GM19455 (cell line): ENCODE measurements at regions not wholly inside any gene's neighbourhood (a gene's known extent, or its start where the extent isn't known, plus 50 kb on each side); places are given as distances from the start of the nearest gene placed in this dataset.

Source experiments
- ATAC-seq: cut with Tn5 transposase; IDR thresholded peaks from one replicate; pipeline ENCODE4 v1.9.1; 2021; ENCODE audit not compliant: unreplicated experiment

- no peak for ATAC-seq
Measured at GRCh38 chr1:37415611-37416244, 58.7 kb upstream of the ZC3H12A start.

GRCh38 chr1:37420456-37420855 is 53.9 kb upstream of the ZC3H12A start:
- ATAC-seq: no peak

GRCh38 chr1:37423810-37424209 is 50.6 kb upstream of the ZC3H12A start:
- no peak for ATAC-seq

- no peak for ATAC-seq
Measured at GRCh38 chr1:37424523-37424922, 49.9 kb upstream of the ZC3H12A start.
